IMR-90 (cell line): ENCODE measurements at regions not wholly inside any gene's neighbourhood (a gene's known extent, or its start where the extent isn't known, plus 50 kb on each side); places are given as distances from the start of the nearest gene placed in this dataset.

Experiments used
- ATAC-seq: fragments of 200-7000 bp; cut with Tn5 transposase; 2 replicates; pipeline ENCODE4 v1.9.1; 2020; ENCODE audit warnings: low read depth, mild to moderate bottlenecking, moderate library complexity
- BruUV-seq: library from RNA; stranded (reverse); fragments of 400-500 nt; replicated peaks from 2 replicates; lab custom pipeline; 2021; lab: Mats Ljungman, UMichigan
- CTCF ChIA-PET: fragments of 300-600 bp; formaldehyde crosslinking; extraction: SDS; loops from one replicate; lab custom pipeline; 2021; ENCODE audit warnings: antibody characterized with exemption; lab: Yijun Ruan, JAX
- POLR2A ChIA-PET: fragments of 300-600 bp; sonication (Branson Sonifier 250); formaldehyde crosslinking; loops from one replicate; lab custom pipeline; 2022; ENCODE audit warnings: antibody characterized with exemption; ENCODE audit not compliant: unreplicated experiment; lab: Charles Lee
- DNase-seq: peaks from one replicate; pipeline ENCODE4 v3.0.0; 2013
- H2AFZ ChIP-seq: replicated peaks from 2 replicates; pipeline ENCODE3; 2013; ENCODE audit warnings: low read length, mild to moderate bottlenecking; ENCODE audit not compliant: poor library complexity
- H2AK5ac ChIP-seq: 2 replicates; pipeline ENCODE4 v1.6.1; 2013; ENCODE audit warnings: low read depth, low read length, inconsistent platforms
- H2AK9ac ChIP-seq: replicated peaks from 2 replicates; pipeline ENCODE3; 2013; ENCODE audit warnings: mild to moderate bottlenecking, low read depth, low read length, moderate library complexity; ENCODE audit not compliant: poor library complexity
- H2BK120ac ChIP-seq: 2 replicates; pipeline ENCODE4 v1.6.1; 2013; ENCODE audit warnings: low read depth, low read length, inconsistent platforms
- H2BK15ac ChIP-seq: 3 replicates; pipeline ENCODE4 v1.6.1; 2013; ENCODE audit warnings: low read depth, low read length, inconsistent platforms
- H2BK20ac ChIP-seq: 2 replicates; pipeline ENCODE4 v1.6.1; 2013; ENCODE audit warnings: low read depth, mild to moderate bottlenecking, inconsistent platforms, low read length, moderate library complexity
- H2BK5ac ChIP-seq: 2 replicates; pipeline ENCODE4 v1.6.1; 2013; ENCODE audit warnings: mild to moderate bottlenecking, low read depth, low read length, inconsistent platforms; ENCODE audit not compliant: poor library complexity, severe bottlenecking
- H3K14ac ChIP-seq: replicated peaks from 2 replicates; pipeline ENCODE4 v1.6.1; 2013; ENCODE audit warnings: low read depth, low read length, inconsistent platforms
- H3K18ac ChIP-seq: 2 replicates; pipeline ENCODE4 v1.6.1; 2013; ENCODE audit warnings: low read depth, low read length, control low read depth
- H3K23ac ChIP-seq: 2 replicates; pipeline ENCODE4 v1.6.1; 2013; ENCODE audit warnings: low read depth, low read length, inconsistent platforms
- H3K27ac ChIP-seq: 2 replicates; pipeline ENCODE4 v1.5.1; 2013; ENCODE audit warnings: mild to moderate bottlenecking, control low read depth, low read length; ENCODE audit not compliant: insufficient read depth
- H3K27me3 ChIP-seq: 2 replicates; pipeline ENCODE4 v1.6.1; 2013; ENCODE audit warnings: low read length; ENCODE audit not compliant: control insufficient read depth, insufficient read depth
- H3K36me3 ChIP-seq: 2 replicates; pipeline ENCODE4 v1.6.1; 2013; ENCODE audit warnings: low read length, mixed read lengths; ENCODE audit not compliant: control insufficient read depth, insufficient read depth
- H3K4ac ChIP-seq: 2 replicates; pipeline ENCODE4 v1.6.1; 2013; ENCODE audit warnings: low read depth, low read length, inconsistent platforms
- H3K4me1 ChIP-seq: 2 replicates; pipeline ENCODE4 v1.6.1; 2013; ENCODE audit warnings: low read length, mixed read lengths; ENCODE audit not compliant: control insufficient read depth, insufficient read depth
- H3K4me2 ChIP-seq: 2 replicates; pipeline ENCODE4 v1.6.1; 2013; ENCODE audit warnings: low read depth, mild to moderate bottlenecking, control low read depth, low read length, moderate library complexity
- H3K4me3 ChIP-seq: 2 replicates; pipeline ENCODE4 v1.5.1; 2013; ENCODE audit warnings: low read depth, mild to moderate bottlenecking, control low read depth, low read length, moderate library complexity; ENCODE audit not compliant: insufficient read depth
- H3K56ac ChIP-seq: 2 replicates; pipeline ENCODE4 v1.6.1; 2013; ENCODE audit warnings: low read length, inconsistent platforms; ENCODE audit not compliant: insufficient read depth; ENCODE audit errors: extremely low read depth
- H3K79me1 ChIP-seq, 2 experiments: 2 replicates each; pipeline ENCODE4 v1.6.1; 2013; ENCODE audit warnings: low read length in 2 of 2, inconsistent platforms in 1 of 2, low read depth in 1 of 2
- H3K9ac ChIP-seq: 2 replicates; pipeline ENCODE4 v1.6.1; 2013; ENCODE audit warnings: low read depth, low read length, control low read depth
- H3K9me1 ChIP-seq: 2 replicates; pipeline ENCODE4 v1.6.1; 2013; ENCODE audit warnings: low read length, inconsistent platforms; ENCODE audit not compliant: insufficient read depth
- H3K9me3 ChIP-seq: 2 replicates; pipeline ENCODE4 v1.6.1; 2013; ENCODE audit warnings: low read length; ENCODE audit not compliant: control insufficient read depth, insufficient read depth
- H4K20me1 ChIP-seq: 2 replicates; pipeline ENCODE4 v1.6.1; 2013; ENCODE audit warnings: low read length, inconsistent platforms; ENCODE audit not compliant: insufficient read depth
- H4K5ac ChIP-seq: 2 replicates; pipeline ENCODE4 v1.6.1; 2013; ENCODE audit warnings: mild to moderate bottlenecking, low read depth, low read length, control low read depth
- H4K8ac ChIP-seq, 2 experiments: 2 replicates each; pipeline ENCODE4 v1.6.1; 2013; ENCODE audit warnings: low read depth in 2 of 2, low read length in 2 of 2, control low read depth in 1 of 2, inconsistent platforms in 1 of 2
- H4K91ac ChIP-seq: 2 replicates; pipeline ENCODE4 v1.6.1; 2013; ENCODE audit warnings: low read depth, low read length, inconsistent platforms; ENCODE audit not compliant: insufficient read depth
- BHLHE40 ChIP-seq: fragments of 150-350 bp; IDR thresholded peaks from 2 replicates; pipeline ENCODE4 v1.6.1; 2016; ENCODE audit warnings: mild to moderate bottlenecking, low read depth, low read length
- CEBPB ChIP-seq: IDR thresholded peaks from 2 replicates; pipeline ENCODE4 v1.6.1; 2012; ENCODE audit warnings: low read depth, low read length, improper control_type of control experiment
- CHD1 ChIP-seq: IDR thresholded peaks from 2 replicates; pipeline ENCODE4 v1.6.1; 2012; ENCODE audit warnings: low read depth, low read length, improper control_type of control experiment
- CTCF ChIP-seq: conservative IDR thresholded peaks from 2 replicates; pipeline ENCODE4 v1.5.1; 2012; ENCODE audit warnings: mild to moderate bottlenecking, low read depth, low read length, improper control_type of control experiment
- FOS ChIP-seq: fragments of 150-350 bp; IDR thresholded peaks from 2 replicates; pipeline ENCODE4 v1.6.1; 2016; ENCODE audit warnings: low read depth, low read length
- MAFK ChIP-seq: IDR thresholded peaks from 2 replicates; pipeline ENCODE4 v1.6.1; 2012; ENCODE audit warnings: low read depth, low read length, improper control_type of control experiment
- MAZ ChIP-seq: IDR thresholded peaks from 2 replicates; pipeline ENCODE4 v1.6.1; 2012; ENCODE audit warnings: low read depth, mild to moderate bottlenecking, low read length, improper control_type of control experiment, moderate library complexity, borderline replicate concordance
- MXI1 ChIP-seq: IDR thresholded peaks from 2 replicates; pipeline ENCODE4 v1.6.1; 2012; ENCODE audit warnings: low read depth, mild to moderate bottlenecking, low read length, moderate library complexity, borderline replicate concordance
- POLR2A ChIP-seq: IDR thresholded peaks from 2 replicates; pipeline ENCODE4 v1.6.1; 2012; ENCODE audit warnings: mild to moderate bottlenecking, low read depth, low read length
- RAD21 ChIP-seq: IDR thresholded peaks from 2 replicates; pipeline ENCODE4 v1.6.1; 2012; ENCODE audit warnings: low read length, improper control_type of control experiment
- RCOR1 ChIP-seq: IDR thresholded peaks from 2 replicates; pipeline ENCODE4 v1.6.1; 2012; ENCODE audit warnings: mild to moderate bottlenecking, low read length, improper control_type of control experiment; ENCODE audit not compliant: insufficient replicate concordance
- RFX5 ChIP-seq: IDR thresholded peaks from 2 replicates; pipeline ENCODE4 v1.8.0; 2012; ENCODE audit warnings: low read depth, mild to moderate bottlenecking, low read length, moderate library complexity
- SMC3 ChIP-seq: fragments of 150-350 bp; IDR thresholded peaks from 2 replicates; pipeline ENCODE4 v1.6.1; 2016; ENCODE audit warnings: low read depth, mild to moderate bottlenecking, antibody characterized with exemption, low read length, moderate library complexity
- WGBS, 2 experiments: methylation state at CpG; one replicate each; pipeline versions ENCODE4 v1.1.5 to v1.1.7; 2013; ENCODE audit warnings: missing lambda C conversion rate in 2 of 2; ENCODE audit not compliant: insufficient read length in 1 of 2; ENCODE audit errors: extremely low coverage in 2 of 2; 5-methylcytosine and 5-hydroxymethylcytosine counted together
- dilution Hi-C: fragments of 300-500 bp; cut with HindIII; formaldehyde crosslinking; loops from one replicate; pipeline ENCODE4 v1.14.3; 2018; ENCODE audit warnings: low sequenced_read_pairs; ENCODE audit not compliant: unreplicated experiment
- in situ Hi-C: fragments of 300-500 bp; cut with MboI; formaldehyde crosslinking; loops from 3 replicates; pipeline ENCODE4 v1.14.3; 2019; ENCODE audit warnings: low sequenced_read_pairs, inconsistent platforms, mixed read lengths
- intact Hi-C: fragments of 100-400 bp; cut with micrococcal nuclease; formaldehyde crosslinking; loops from 2 replicates; pipeline ENCODE4 v1.10.0; 2022
- TF ChIP-seq, protein P1 (sequence below): fragments of 150-350 bp; IDR thresholded peaks from 2 replicates; pipeline ENCODE4 v1.6.1; 2016; ENCODE audit warnings: low read depth, mild to moderate bottlenecking, low read length, moderate library complexity, borderline replicate concordance
- TF ChIP-seq, protein P2 (sequence below): fragments of 150-350 bp; IDR thresholded peaks from 2 replicates; pipeline ENCODE4 v1.6.1; 2017; ENCODE audit warnings: mild to moderate bottlenecking, antibody characterized with exemption, low read length, low read depth

- no peaks in the 10 kb centered on the region for H3K36me3 ChIP-seq
- ChIA-PET CTCF (no interaction called here), POLR2A (no interaction called here)
- BruUV-seq = no TSS peak
- no peaks in the 10 kb centered on the region for H3K9me1 ChIP-seq
- no peak overlapping the region for H4K5ac ChIP-seq
- no peak overlapping the region for H2AK9ac ChIP-seq
- 0% methylated on average over 1 of the region's 1 CpG; no CpG with 5 or more reads in 1 of the 2 experiments for WGBS, 2 experiments
- H2BK20ac ChIP-seq = no peak overlapping the region
- in situ Hi-C loops (no loop called here), dilution Hi-C loops (no loop called here), intact Hi-C loops (no loop called here)
- H4K91ac ChIP-seq = no peak overlapping the region
- no peak overlapping the region for H2AK5ac ChIP-seq
- no peaks in the 10 kb centered on the region for H3K4me1 ChIP-seq
- H3K14ac ChIP-seq = no peak overlapping the region
- TF ChIP-seq SMC3 = no peak
- TF ChIP-seq BHLHE40 = no peak
- no peak for TF ChIP-seq POLR2A
- TF ChIP-seq RFX5 = no peak
- no peak for TF ChIP-seq CEBPB
- no peak for TF ChIP-seq MXI1
- TF ChIP-seq, protein P1, sequence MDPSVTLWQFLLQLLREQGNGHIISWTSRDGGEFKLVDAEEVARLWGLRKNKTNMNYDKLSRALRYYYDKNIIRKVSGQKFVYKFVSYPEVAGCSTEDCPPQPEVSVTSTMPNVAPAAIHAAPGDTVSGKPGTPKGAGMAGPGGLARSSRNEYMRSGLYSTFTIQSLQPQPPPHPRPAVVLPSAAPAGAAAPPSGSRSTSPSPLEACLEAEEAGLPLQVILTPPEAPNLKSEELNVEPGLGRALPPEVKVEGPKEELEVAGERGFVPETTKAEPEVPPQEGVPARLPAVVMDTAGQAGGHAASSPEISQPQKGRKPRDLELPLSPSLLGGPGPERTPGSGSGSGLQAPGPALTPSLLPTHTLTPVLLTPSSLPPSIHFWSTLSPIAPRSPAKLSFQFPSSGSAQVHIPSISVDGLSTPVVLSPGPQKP = no peak
- TF ChIP-seq RCOR1 = no peak
- TF ChIP-seq RAD21 = no peak
- no peak for TF ChIP-seq MAFK
- no peak for TF ChIP-seq MAZ
- no peak for TF ChIP-seq CHD1
- no peak for TF ChIP-seq CTCF
- TF ChIP-seq, protein P2, sequence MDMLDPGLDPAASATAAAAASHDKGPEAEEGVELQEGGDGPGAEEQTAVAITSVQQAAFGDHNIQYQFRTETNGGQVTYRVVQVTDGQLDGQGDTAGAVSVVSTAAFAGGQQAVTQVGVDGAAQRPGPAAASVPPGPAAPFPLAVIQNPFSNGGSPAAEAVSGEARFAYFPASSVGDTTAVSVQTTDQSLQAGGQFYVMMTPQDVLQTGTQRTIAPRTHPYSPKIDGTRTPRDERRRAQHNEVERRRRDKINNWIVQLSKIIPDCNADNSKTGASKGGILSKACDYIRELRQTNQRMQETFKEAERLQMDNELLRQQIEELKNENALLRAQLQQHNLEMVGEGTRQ = no peak
- no peak for TF ChIP-seq FOS
- no peak overlapping the region for H3K4ac ChIP-seq
- H3K9me3 ChIP-seq = peaks cover 20% of the 10 kb centered on the region
- H3K18ac ChIP-seq = no peak overlapping the region
- no peaks in the 10 kb centered on the region for H3K27me3 ChIP-seq
- no peak overlapping the region for H2BK15ac ChIP-seq
- H3K56ac ChIP-seq = no peak overlapping the region
- H2AFZ ChIP-seq = no peak overlapping the region
- no peak overlapping the region for H2BK120ac ChIP-seq
- no peak overlapping the region for H2BK5ac ChIP-seq
- H3K23ac ChIP-seq = no peak overlapping the region
- no peaks in the 10 kb centered on the region for H4K20me1 ChIP-seq
- no peaks in the 10 kb centered on the region for H3K79me1 ChIP-seq
- H3K9ac ChIP-seq = no peak overlapping the region
- no peak overlapping the region for H4K8ac ChIP-seq
- no peak overlapping the region for H3K4me2 ChIP-seq
- H3K27ac ChIP-seq = no peak overlapping the region
- H3K4me3 ChIP-seq = no peak overlapping the region
- ATAC-seq (no peak), DNase-seq (no peak)
These were observed 1093.2 kb downstream of the TMEM121 start for GRCh38 chr14:106619606-106620005.
